OCI-LY3 (cell line): ENCODE measurements at regions not wholly inside any gene's neighbourhood (a gene's known extent, or its start where the extent isn't known, plus 50 kb on each side); places are given as distances from the start of the nearest gene placed in this dataset.

Experiments
- CTCF ChIP-seq: fragments of 200-600, 300-600 bp; sonication (generic); IDR thresholded peaks from 2 replicates; pipeline ENCODE4 v1.5.1; 2014; ENCODE audit warnings: antibody characterized with exemption, low read length, low read depth
- EZH2phosphoT487 ChIP-seq: fragments of 200-600 bp; shearing (Covaris generic); IDR thresholded peaks from 2 replicates; pipeline ENCODE4 v1.6.1; 2018; ENCODE audit warnings: antibody characterized with exemption, mixed run types, low read depth

DNA sequence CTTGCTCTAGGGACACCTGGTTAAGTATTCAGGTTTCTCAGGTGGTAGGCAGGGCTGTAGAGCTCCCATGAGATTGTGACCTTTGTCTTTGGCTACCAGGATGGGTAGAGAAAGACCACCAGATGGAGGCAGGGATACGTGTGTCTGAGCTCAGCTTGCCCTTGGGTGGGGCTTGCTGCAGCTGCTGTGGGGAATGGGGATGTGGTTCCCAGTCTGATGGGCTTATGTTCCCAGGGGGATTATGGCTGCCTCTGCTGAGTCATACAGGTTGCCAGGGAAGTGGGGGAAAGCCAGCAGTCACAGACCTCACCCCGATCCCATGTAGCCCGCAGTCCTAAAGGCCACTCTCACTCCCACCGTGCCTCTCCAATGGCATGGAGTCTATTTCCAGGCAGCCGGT, 659.9 kb upstream of the KLF12 start:
- TF ChIP-seq CTCF: no peak
- TF ChIP-seq EZH2phosphoT487: no peak
